Astrocyte (in vitro differentiated cells and primary cell): ENCODE measurements at regions not wholly inside any gene's neighbourhood (a gene's known extent, or its start where the extent isn't known, plus 50 kb on each side); places are given as distances from the start of the nearest gene placed in this dataset.

ENCODE experiments used
- DNase-seq: peaks from one replicate; pipeline ENCODE4 v3.0.0-alpha.2; 2010; ENCODE audit warnings: low read depth
- FAIRE-seq: peaks from 2 replicates; lab custom pipeline; 2011; peaks lifted over from hg19 to GRCh38; lab: Jason Lieb, UNC
- H2AFZ ChIP-seq: 2 replicates; pipeline ENCODE4 v1.6.0; 2012; ENCODE audit warnings: low read depth, low read length, inconsistent platforms
- H3K27ac ChIP-seq: 2 replicates; pipeline ENCODE4 v1.5.1; 2011; ENCODE audit warnings: low read depth, low read length, inconsistent platforms
- H3K27me3 ChIP-seq: 2 replicates; pipeline ENCODE4 v1.6.0; 2011; ENCODE audit warnings: low read length, inconsistent platforms; ENCODE audit not compliant: insufficient read depth
- H3K36me3 ChIP-seq: 2 replicates; pipeline ENCODE4 v1.5.1; 2011; ENCODE audit warnings: low read length, inconsistent platforms; ENCODE audit not compliant: insufficient read depth
- H3K4me1 ChIP-seq: 2 replicates; pipeline ENCODE4 v1.5.1; 2011; ENCODE audit warnings: low read length, inconsistent platforms; ENCODE audit not compliant: insufficient read depth
- H3K4me2 ChIP-seq: 2 replicates; pipeline ENCODE4 v1.6.0; 2012; ENCODE audit warnings: low read length, inconsistent platforms
- H3K4me3 ChIP-seq: 2 replicates; pipeline ENCODE4 v1.5.1; 2011; ENCODE audit warnings: low read depth, mild to moderate bottlenecking, low read length, inconsistent platforms; ENCODE audit not compliant: insufficient read depth
- H3K79me2 ChIP-seq: 2 replicates; pipeline ENCODE4 v1.6.0; 2012; ENCODE audit warnings: mild to moderate bottlenecking, low read length, inconsistent platforms; ENCODE audit not compliant: insufficient read depth
- H3K9ac ChIP-seq: 2 replicates; pipeline ENCODE4 v1.6.0; 2012; ENCODE audit warnings: mild to moderate bottlenecking, low read length, inconsistent platforms
- H3K9me3 ChIP-seq: 2 replicates; pipeline ENCODE4 v1.5.1; 2012; ENCODE audit warnings: low read depth, mild to moderate bottlenecking, low read length, inconsistent platforms; ENCODE audit not compliant: insufficient read depth
- H4K20me1 ChIP-seq: 2 replicates; pipeline ENCODE4 v1.6.0; 2012; ENCODE audit warnings: low read length, inconsistent platforms; ENCODE audit not compliant: insufficient read depth
- H3K27ac Mint-ChIP-seq: one replicate; pipeline ENCODE4 v1.8.0; 2021; ENCODE audit warnings: mild to moderate bottlenecking, mixed read lengths; ENCODE audit not compliant: unreplicated experiment
- H3K27me3 Mint-ChIP-seq: one replicate; pipeline ENCODE4 v1.8.0; 2021; ENCODE audit warnings: low read depth, mixed read lengths; ENCODE audit not compliant: unreplicated experiment
- H3K36me3 Mint-ChIP-seq: one replicate; pipeline ENCODE4 v1.8.0; 2021; ENCODE audit warnings: low read depth, mixed read lengths; ENCODE audit not compliant: unreplicated experiment
- H3K4me1 Mint-ChIP-seq: one replicate; pipeline ENCODE4 v1.8.0; 2021; ENCODE audit warnings: low read depth, mixed read lengths; ENCODE audit not compliant: unreplicated experiment
- H3K4me3 Mint-ChIP-seq: one replicate; pipeline ENCODE4 v1.8.0; 2021; ENCODE audit warnings: mild to moderate bottlenecking, moderate library complexity, mixed read lengths; ENCODE audit not compliant: unreplicated experiment
- H3K9me3 Mint-ChIP-seq: one replicate; pipeline ENCODE4 v1.8.0; 2021; ENCODE audit warnings: mild to moderate bottlenecking, mixed read lengths; ENCODE audit not compliant: unreplicated experiment
- CTCF ChIP-seq: IDR thresholded peaks from 2 replicates; pipeline ENCODE4 v1.5.1; 2011; ENCODE audit warnings: low read depth, mild to moderate bottlenecking, inconsistent platforms, low read length, moderate library complexity; ENCODE audit not compliant: insufficient read depth
- EZH2 ChIP-seq: IDR thresholded peaks from 2 replicates; pipeline ENCODE4 v1.6.1; 2012; ENCODE audit warnings: mild to moderate bottlenecking, low read length, inconsistent platforms; ENCODE audit not compliant: insufficient read depth

- Histone ChIP-seq H3K9ac (no peak overlapping the region), H4K20me1 (no peaks in the 10 kb centered on the region), H3K27me3 (no peaks in the 10 kb centered on the region), H3K9me3 (no peaks in the 10 kb centered on the region), H3K27ac (no peak overlapping the region), H3K36me3 (no peaks in the 10 kb centered on the region), H3K4me2 (no peak overlapping the region), H3K4me1 (no peaks in the 10 kb centered on the region), H3K79me2 (no peaks in the 10 kb centered on the region), H3K4me3 (no peak overlapping the region), H2AFZ (no peak overlapping the region)
- Mint-ChIP-seq H3K4me3 (no peak overlapping the region), H3K4me1 (no peaks in the 10 kb centered on the region), H3K27me3 (peaks cover 2% of the 10 kb centered on the region), H3K36me3 (no peaks in the 10 kb centered on the region), H3K9me3 (no peaks in the 10 kb centered on the region), H3K27ac (no peak overlapping the region)
- DNase-seq (no peak), FAIRE-seq (no peak)
- TF ChIP-seq CTCF = no peak
- TF ChIP-seq EZH2 = no peak
Observed at GRCh38 chr4:163846008-163846407, 351.5 kb downstream of the TMA16 start.

GRCh38 chr4:163852246-163852645 is 357.8 kb downstream of the TMA16 start:
- TF ChIP-seq EZH2 (no peak), CTCF (no peak)
- no peak for FAIRE-seq
- no peak overlapping the region for H2AFZ ChIP-seq
- H3K4me3 ChIP-seq = no peak overlapping the region
- DNase-seq = no peak
- H3K4me1 ChIP-seq = no peaks in the 10 kb centered on the region
- H3K27me3 ChIP-seq = no peaks in the 10 kb centered on the region
- Mint-ChIP-seq H3K4me3 (no peak overlapping the region), H3K4me1 (no peaks in the 10 kb centered on the region), H3K27me3 (peaks cover 2% of the 10 kb centered on the region), H3K9me3 (no peaks in the 10 kb centered on the region), H3K27ac (no peak overlapping the region), H3K36me3 (no peaks in the 10 kb centered on the region)
- H3K9me3 ChIP-seq = no peaks in the 10 kb centered on the region
- no peaks in the 10 kb centered on the region for H3K36me3 ChIP-seq
- no peak overlapping the region for H3K4me2 ChIP-seq
- H3K27ac ChIP-seq = no peak overlapping the region
- H3K9ac ChIP-seq = no peak overlapping the region
- H4K20me1 ChIP-seq = no peaks in the 10 kb centered on the region
- no peaks in the 10 kb centered on the region for H3K79me2 ChIP-seq

GRCh38 chr4:163857903-163858302 is 363.4 kb downstream of the TMA16 start:
- Histone ChIP-seq H3K4me2 (no peak overlapping the region), H3K79me2 (no peaks in the 10 kb centered on the region), H3K4me1 (no peaks in the 10 kb centered on the region), H3K4me3 (no peak overlapping the region), H3K27me3 (no peaks in the 10 kb centered on the region), H3K36me3 (no peaks in the 10 kb centered on the region), H3K27ac (no peak overlapping the region), H4K20me1 (no peaks in the 10 kb centered on the region), H2AFZ (no peak overlapping the region), H3K9ac (no peak overlapping the region), H3K9me3 (no peaks in the 10 kb centered on the region)
- no peaks in the 10 kb centered on the region for H3K4me1 Mint-ChIP-seq
- no peaks in the 10 kb centered on the region for H3K27me3 Mint-ChIP-seq
- H3K4me3 Mint-ChIP-seq = no peak overlapping the region
- H3K36me3 Mint-ChIP-seq = no peaks in the 10 kb centered on the region
- H3K9me3 Mint-ChIP-seq = no peaks in the 10 kb centered on the region
- FAIRE-seq (no peak), DNase-seq (no peak)
- no peak overlapping the region for H3K27ac Mint-ChIP-seq
- TF ChIP-seq EZH2 (no peak), CTCF (no peak)
